Endothelial cell of hepatic sinusoid (primary cell): ENCODE measurements at regions not wholly inside any gene's neighbourhood (a gene's known extent, or its start where the extent isn't known, plus 50 kb on each side); places are given as distances from the start of the nearest gene placed in this dataset.

Experiments
- in situ Hi-C: cut with HindIII; loops from 2 replicates; pipeline ENCODE4 v1.10.0; 2017; ENCODE audit warnings: low sequenced_read_pairs

- in situ Hi-C loops = no loop called here
Measured at GRCh38 chr3:148600902-148601765, 96.6 kb upstream of the AGTR1 start.

DNA sequence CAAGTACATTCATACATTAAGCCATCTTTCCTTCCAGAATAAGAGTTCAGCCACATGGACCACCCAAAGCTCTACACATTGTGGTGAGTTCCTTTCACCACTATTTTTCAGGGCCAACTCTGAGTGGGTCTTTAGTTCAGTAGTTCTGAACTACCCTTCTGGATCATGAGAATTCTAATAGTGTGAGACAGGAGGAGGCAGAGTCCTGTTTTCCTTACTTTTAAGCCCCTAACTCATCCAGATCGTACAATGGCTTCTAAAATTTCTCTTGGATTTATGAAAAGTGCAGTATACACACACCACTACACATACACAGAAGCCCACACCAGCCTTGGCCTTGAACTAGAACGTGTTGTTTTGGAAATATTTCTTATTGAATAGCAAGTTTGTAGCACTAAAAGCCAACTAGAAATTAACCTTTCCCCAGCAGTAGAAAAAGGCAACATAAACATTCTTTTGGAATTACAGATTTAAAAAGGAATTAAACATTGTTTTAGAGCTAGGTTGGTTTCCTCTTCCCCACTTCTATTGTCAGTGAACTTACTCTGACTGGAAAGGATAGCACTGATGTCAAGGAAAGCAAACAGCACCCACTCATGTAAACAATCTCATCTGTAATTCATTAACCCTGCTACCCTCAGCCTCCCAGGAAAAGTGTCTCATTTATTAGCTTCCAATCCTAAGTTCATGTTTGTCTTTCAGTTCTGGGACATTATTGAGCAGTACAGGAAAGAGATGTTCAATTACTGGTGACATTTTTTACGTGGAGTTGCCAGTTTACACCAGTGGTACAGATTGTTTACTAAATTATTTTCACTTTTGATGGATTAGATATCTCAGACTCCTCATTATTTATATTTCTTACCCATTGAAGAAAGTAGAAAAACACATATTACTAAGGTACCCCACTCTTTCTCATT lies 95.7 kb upstream of the AGTR1 start:
- in situ Hi-C loops = no loop called here

GRCh38 chr3:148604270-148605085 lies 93.2 kb upstream of the AGTR1 start:
- in situ Hi-C loops = no loop called here

- in situ Hi-C loops = no loop called here
Measured at GRCh38 chr3:148605521-148605920, 92.2 kb upstream of the AGTR1 start.

- in situ Hi-C loops = no loop called here
Measured at GRCh38 chr3:148606979-148607378, 90.7 kb upstream of the AGTR1 start.

DNA sequence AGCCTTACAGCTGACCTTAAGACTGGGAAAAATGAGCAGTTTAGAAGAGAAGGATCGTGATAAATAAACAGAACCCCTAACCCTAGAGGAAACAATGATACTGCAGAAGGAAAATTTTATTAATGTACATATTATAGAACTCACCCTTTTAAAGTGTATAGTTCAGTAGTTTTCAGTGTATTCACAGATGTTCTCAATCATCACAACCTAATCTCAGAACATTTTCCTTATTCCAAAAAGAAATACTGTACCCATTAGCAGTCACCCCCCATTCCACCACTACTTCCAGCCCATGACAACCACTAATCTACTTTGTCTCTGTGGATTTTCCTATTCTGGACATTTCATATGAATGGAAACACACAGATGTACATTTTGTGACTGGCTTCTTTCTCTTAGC lies 90.2 kb upstream of the AGTR1 start:
- in situ Hi-C loops = no loop called here

- in situ Hi-C loops = no loop called here
Measured at GRCh38 chr3:148612278-148612677, 85.4 kb upstream of the AGTR1 start.

- in situ Hi-C loops = no loop called here
Measured at GRCh38 chr3:148615382-148615781, 82.3 kb upstream of the AGTR1 start.

GRCh38 chr3:148625095-148625736 lies 72.5 kb upstream of the AGTR1 start:
- in situ Hi-C loops = no loop called here

DNA sequence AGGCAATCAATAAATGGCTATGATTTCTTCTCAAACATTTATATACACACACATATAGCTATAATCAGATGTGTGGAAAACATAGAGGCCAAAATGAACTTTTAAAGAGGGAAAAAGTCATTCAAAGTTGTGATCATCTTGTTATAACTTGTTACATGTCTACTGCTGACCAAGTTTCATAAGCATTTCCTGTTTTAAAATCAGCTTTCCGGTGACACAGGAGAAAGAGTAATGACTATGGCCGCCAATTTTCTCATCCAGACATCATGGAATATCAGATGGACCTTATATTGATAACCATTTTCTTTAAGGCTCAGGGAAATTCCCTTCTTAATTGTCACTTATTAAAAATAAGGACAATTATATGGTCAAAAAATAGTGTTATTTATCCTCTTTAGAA lies 71.7 kb upstream of the AGTR1 start:
- in situ Hi-C loops = no loop called here

DNA sequence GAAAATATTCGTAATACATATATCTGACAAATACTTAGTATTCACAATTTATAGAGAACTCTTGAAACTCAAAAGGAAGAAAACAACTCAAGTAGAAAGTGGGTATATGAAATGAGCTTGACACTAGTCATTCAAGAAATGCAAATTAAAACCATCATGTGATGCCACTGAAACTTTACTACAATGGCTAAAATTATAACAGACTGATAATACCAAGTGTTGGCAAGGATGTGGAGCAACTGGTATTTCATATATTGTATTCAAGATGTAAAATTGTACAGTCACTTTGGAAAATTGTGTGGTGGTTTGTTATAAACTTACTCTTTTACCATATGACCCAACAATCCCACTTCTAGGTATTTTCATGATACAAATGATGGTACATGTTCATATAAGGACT lies 68.7 kb upstream of the AGTR1 start:
- in situ Hi-C loops = no loop called here

DNA sequence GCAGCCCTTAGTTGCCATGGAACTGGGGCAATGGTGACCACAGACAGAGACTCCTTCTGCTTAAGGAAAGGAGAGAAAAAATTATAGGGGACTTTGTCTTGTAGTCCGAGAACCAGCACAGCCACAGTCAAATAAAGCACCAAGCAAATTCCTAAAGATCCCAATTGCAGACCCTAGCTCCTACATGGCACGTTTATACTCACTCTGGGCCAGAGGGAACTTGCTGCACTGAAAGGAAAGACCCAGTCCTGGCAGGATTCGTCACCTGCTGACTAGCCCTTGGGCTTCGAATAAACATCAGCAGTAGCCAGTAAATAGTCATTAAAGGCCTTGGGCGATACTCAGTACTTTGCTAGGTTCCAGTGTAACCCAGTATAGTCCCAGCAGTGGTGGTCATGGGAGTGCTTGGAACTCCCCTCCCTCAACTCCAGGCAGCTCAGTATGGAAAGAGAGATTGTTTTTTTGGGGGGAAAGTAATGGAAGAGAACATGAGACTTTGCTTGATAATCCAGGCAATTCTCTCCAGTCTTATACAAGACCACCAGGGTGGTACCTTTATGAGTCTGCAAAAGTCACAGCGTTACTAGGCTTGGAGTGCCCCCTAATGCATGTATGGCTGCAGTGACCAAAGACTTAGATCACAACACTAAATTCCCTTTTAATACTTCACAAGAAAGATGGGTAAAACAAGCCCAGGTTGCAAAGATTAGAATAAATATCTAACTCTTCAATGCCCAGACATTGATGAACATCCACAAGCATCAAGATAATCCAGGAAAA lies 66.4 kb upstream of the AGTR1 start:
- in situ Hi-C loops = no loop called here

DNA sequence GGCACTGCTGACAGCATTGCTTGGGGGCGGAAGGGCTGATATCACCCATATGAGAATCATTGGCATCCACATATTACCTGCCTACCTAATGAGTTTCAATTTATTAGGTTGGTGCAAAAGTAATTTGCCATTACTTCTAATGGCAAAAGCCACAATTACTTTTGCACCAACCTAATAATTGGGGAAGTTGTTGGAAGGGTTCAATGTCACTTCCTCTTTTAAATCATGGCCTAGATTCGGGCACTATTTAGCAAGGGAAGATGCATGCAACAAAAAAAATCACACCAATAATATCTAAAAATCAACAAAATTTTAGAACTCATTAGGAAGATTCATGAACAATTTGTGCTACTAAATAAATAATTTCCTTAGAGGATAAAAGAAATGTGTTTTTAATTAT lies 56.0 kb upstream of the AGTR1 start:
- in situ Hi-C loops = no loop called here

- in situ Hi-C loops = no loop called here
Measured at GRCh38 chr3:148642214-148642613, 55.5 kb upstream of the AGTR1 start.

- in situ Hi-C loops = no loop called here
Measured at GRCh38 chr3:148642616-148643015, 55.1 kb upstream of the AGTR1 start.

DNA sequence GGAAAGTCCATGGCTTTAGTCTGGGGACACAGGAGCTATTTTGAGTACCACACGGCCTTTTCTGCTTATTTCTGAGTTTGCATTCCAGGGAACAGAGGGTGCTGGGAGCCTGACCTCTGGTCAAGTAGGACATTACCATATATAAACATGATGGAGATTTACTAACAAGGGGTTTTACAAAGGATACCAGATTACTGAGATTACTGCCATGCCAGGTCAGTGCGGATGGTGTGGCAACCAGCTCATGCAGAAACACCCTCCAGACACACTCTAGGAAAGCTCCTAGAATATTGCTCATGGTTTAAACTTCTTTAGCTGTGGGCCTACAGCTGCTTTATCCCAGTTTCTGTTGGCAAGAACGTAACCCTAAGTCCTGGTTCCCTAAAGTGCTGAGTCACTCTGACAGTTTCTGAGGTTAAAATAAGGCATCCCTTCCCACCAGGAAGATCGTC lies 54.3 kb upstream of the AGTR1 start:
- in situ Hi-C loops = no loop called here

- in situ Hi-C loops = no loop called here
Measured at GRCh38 chr3:148646126-148646665, 51.5 kb upstream of the AGTR1 start.
